Upper lobe of left lung (tissue), 6 donors: ENCODE measurements at regions not wholly inside any gene's neighbourhood (a gene's known extent, or its start where the extent isn't known, plus 50 kb on each side); places are given as distances from the start of the nearest gene placed in this dataset.

Source experiments
- ATAC-seq, 2 donors: fragments of 200-7000 bp; cut with Tn5 transposase; one replicate each; pipeline ENCODE4 v1.9.1; 2022; ENCODE audit warnings: mild to moderate bottlenecking in 2 of 2, moderate library complexity in 2 of 2; ENCODE audit not compliant: low FRiP score in 2 of 2
- DNase-seq, 2 donors: peaks; one replicate each; pipeline ENCODE4 v3.0.0-alpha.2; 2019 to 2020
- H3K27ac ChIP-seq, 4 donors: fragments of 200-600 bp; sonication (generic); one replicate each; pipeline ENCODE4 v1.5.1; 2016 to 2019
- H3K27me3 ChIP-seq, 4 donors: fragments of 200-600 bp; sonication (generic); one replicate each; pipeline ENCODE4 v1.5.1; 2017 to 2019
- H3K36me3 ChIP-seq, 4 donors: fragments of 200-600 bp; sonication (generic); one replicate each; pipeline ENCODE4 v1.5.1; 2016 to 2019
- H3K4me1 ChIP-seq, 4 donors: fragments of 200-600 bp; sonication (generic); one replicate each; pipeline ENCODE4 v1.5.1; 2018 to 2019
- H3K4me3 ChIP-seq, 4 donors: fragments of 200-600 bp; sonication (generic); one replicate each; pipeline ENCODE4 v1.5.1; 2017 to 2019; ENCODE audit warnings: mild to moderate bottlenecking in 2 of 4, moderate library complexity in 1 of 4
- H3K9me3 ChIP-seq, 4 donors: fragments of 200-600 bp; sonication (generic); one replicate each; pipeline ENCODE4 v1.5.1; 2018 to 2019
- EP300 ChIP-seq, 4 donors: sonication (generic); formaldehyde crosslinking; IDR thresholded peaks; one replicate each; pipeline ENCODE4 v1.5.1; 2017; ENCODE audit warnings: antibody characterized with exemption in 4 of 4, control low read depth in 2 of 4
- POLR2A ChIP-seq, 4 donors: fragments of 450-650 bp; IDR thresholded peaks; one replicate each; pipeline ENCODE4 v1.5.1; 2016 to 2017; ENCODE audit warnings: antibody characterized with exemption in 4 of 4, mild to moderate bottlenecking in 2 of 4
- POLR2AphosphoS5 ChIP-seq, 2 donors: sonication (generic); formaldehyde crosslinking; IDR thresholded peaks; one replicate each; pipeline ENCODE4 v1.5.1; 2017; ENCODE audit warnings: antibody characterized with exemption in 2 of 2
- WGBS, 2 donors: methylation state at CpG; one replicate each; pipeline ENCODE4 v1.1.5; 2017 to 2018; 5-methylcytosine and 5-hydroxymethylcytosine counted together
- TF ChIP-seq, protein P1 (sequence below), 6 experiments: fragments of 450-650 bp in 4 of 6; fragments of 200-600 bp in 2 of 6; sonication (generic) in 2 of 6; IDR thresholded peaks; one replicate each; pipeline ENCODE4 v1.5.1; 2016 to 2019; ENCODE audit warnings: antibody characterized with exemption in 6 of 6
- donor health status: DM: no; HTN: no; CAD: no; lungs with moderate emphysema.
- donor health status: DM: no; HTN: yes; CAD: no; lungs with severe emphysema.

DNA sequence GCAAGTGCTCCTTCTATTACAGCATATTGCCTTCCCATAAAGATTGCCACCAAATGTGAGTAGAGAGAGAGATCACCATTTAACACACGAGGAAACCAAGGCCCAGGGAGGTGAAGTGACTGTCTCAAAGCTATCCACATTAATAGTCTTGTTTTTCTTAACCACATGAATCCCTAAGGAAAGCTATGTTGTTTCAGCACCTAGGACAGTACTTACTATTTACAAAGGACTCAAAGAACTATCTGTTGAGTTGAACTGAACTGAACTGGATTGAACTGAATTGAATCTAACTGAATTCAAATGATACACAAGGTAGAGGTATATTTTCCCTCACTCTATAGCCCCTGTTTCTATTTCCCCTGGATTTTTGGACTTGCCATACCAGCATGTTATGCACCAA is 430.4 kb downstream of the CAAP1 start:
- Histone ChIP-seq H3K9me3 (no peaks in the 10 kb centered on the region), H3K4me1 (no peaks in the 10 kb centered on the region), H3K27ac (no peak overlapping the region), H3K4me3 (no peak overlapping the region), H3K27me3 (no peaks in the 10 kb centered on the region), H3K36me3 (no peaks in the 10 kb centered on the region)
- DNase-seq, result no peak
- WGBS, 2 donors, result 39 to 45% methylated on average over 1 of the region's 1 CpG
- TF ChIP-seq, protein P1, sequence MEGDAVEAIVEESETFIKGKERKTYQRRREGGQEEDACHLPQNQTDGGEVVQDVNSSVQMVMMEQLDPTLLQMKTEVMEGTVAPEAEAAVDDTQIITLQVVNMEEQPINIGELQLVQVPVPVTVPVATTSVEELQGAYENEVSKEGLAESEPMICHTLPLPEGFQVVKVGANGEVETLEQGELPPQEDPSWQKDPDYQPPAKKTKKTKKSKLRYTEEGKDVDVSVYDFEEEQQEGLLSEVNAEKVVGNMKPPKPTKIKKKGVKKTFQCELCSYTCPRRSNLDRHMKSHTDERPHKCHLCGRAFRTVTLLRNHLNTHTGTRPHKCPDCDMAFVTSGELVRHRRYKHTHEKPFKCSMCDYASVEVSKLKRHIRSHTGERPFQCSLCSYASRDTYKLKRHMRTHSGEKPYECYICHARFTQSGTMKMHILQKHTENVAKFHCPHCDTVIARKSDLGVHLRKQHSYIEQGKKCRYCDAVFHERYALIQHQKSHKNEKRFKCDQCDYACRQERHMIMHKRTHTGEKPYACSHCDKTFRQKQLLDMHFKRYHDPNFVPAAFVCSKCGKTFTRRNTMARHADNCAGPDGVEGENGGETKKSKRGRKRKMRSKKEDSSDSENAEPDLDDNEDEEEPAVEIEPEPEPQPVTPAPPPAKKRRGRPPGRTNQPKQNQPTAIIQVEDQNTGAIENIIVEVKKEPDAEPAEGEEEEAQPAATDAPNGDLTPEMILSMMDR (IDR thresholded peaks at IDR 0.05), result no peak
- TF ChIP-seq POLR2A (IDR thresholded peaks at IDR 0.05) (no peak), EP300 (IDR thresholded peaks at IDR 0.05) (no peak), POLR2AphosphoS5 (IDR thresholded peaks at IDR 0.05) (no peak)
- ATAC-seq, result no peak

DNA sequence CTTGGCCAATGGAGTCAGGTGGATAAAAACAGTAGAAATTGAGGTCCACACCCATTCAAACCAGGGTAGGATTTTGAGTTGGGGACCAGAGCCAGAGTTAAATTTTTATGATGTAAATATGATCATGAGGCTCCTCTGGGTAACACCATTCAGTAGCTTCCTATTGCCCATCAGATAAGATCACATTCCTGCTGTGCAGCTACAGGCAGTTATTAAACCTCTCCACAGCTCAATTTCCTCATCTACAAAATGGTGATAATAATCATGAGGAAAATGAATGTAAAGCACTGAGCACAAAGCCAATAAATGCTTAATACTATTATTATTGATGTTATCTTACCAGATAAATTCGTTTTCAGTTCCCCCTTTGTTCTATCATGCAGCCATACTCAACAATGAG is 432.0 kb downstream of the CAAP1 start:
- Histone ChIP-seq H3K36me3 (no peaks in the 10 kb centered on the region), H3K9me3 (no peaks in the 10 kb centered on the region), H3K27ac (no peak overlapping the region), H3K4me1 (no peaks in the 10 kb centered on the region), H3K27me3 (no peaks in the 10 kb centered on the region), H3K4me3 (no peak overlapping the region)
- TF ChIP-seq POLR2AphosphoS5 (IDR thresholded peaks at IDR 0.05), result no peak
- TF ChIP-seq, protein P1 (IDR thresholded peaks at IDR 0.05), result no peak
- TF ChIP-seq EP300 (IDR thresholded peaks at IDR 0.05), result no peak
- TF ChIP-seq POLR2A (IDR thresholded peaks at IDR 0.05), result no peak
- no peak for DNase-seq
- WGBS, 2 donors, result 30 to 38% methylated on average over 1 of the region's 1 CpG
- no peak for ATAC-seq

DNA sequence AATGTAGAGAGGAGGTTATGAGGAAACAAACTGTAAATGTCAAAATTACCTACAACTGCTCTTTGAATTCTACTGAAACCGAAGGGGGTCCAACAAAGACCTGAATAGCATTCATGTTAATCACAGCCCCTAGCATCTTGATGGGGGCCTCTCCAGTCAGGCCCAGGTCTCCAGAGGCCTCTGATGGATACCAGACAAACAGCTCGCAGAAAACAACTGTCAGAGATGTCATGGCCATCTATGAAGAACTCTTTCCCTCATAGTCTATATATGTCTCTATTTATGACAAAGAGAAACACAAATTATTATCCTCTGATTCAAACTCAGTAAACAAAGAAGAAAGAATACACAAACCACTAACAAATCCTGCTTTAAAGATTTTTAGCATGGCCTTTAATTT is 432.6 kb downstream of the CAAP1 start:
- TF ChIP-seq, protein P1 (IDR thresholded peaks at IDR 0.05), result no peak
- no peak for TF ChIP-seq EP300 (IDR thresholded peaks at IDR 0.05)
- TF ChIP-seq POLR2A (IDR thresholded peaks at IDR 0.05), result no peak
- no peak for TF ChIP-seq POLR2AphosphoS5 (IDR thresholded peaks at IDR 0.05)
- no peak for DNase-seq

DNA sequence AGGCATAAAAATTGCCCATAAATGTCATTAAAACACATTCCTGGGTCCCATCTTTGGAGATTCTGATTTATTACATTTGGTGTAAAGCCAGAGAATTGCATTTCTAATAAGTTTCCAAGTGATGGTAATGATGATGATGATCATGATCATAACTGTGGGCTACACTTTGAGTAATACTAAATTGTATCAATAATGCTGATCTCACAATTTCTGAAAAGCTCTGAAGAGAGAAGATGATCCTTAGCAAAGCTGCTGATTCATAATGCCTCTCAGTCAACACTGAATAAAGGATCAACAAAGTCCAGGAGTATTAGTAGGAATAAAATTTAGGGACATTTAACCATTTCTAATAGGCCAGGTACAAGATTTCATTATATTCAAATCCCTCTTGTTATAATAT is 434.5 kb downstream of the CAAP1 start:
- Histone ChIP-seq H3K27me3 (no peaks in the 10 kb centered on the region), H3K4me1 (no peaks in the 10 kb centered on the region), H3K9me3 (no peaks in the 10 kb centered on the region), H3K4me3 (no peak overlapping the region), H3K36me3 (no peaks in the 10 kb centered on the region), H3K27ac (no peak overlapping the region)
- no peak for ATAC-seq
- no peak for TF ChIP-seq POLR2AphosphoS5 (IDR thresholded peaks at IDR 0.05)
- TF ChIP-seq POLR2A (IDR thresholded peaks at IDR 0.05), result no peak
- no peak for TF ChIP-seq EP300 (IDR thresholded peaks at IDR 0.05)
- TF ChIP-seq, protein P1 (IDR thresholded peaks at IDR 0.05), result no peak
- no peak for DNase-seq

More for the DNA sequence above, 432.6 kb downstream of the CAAP1 start:
- Histone ChIP-seq H3K27ac (no peak overlapping the region), H3K27me3 (no peaks in the 10 kb centered on the region), H3K9me3 (no peaks in the 10 kb centered on the region), H3K36me3 (no peaks in the 10 kb centered on the region), H3K4me3 (no peak overlapping the region), H3K4me1 (no peaks in the 10 kb centered on the region)
- WGBS, 2 donors, result 70 to 75% methylated on average over 2 of the region's 2 CpGs
- no peak for ATAC-seq

DNA sequence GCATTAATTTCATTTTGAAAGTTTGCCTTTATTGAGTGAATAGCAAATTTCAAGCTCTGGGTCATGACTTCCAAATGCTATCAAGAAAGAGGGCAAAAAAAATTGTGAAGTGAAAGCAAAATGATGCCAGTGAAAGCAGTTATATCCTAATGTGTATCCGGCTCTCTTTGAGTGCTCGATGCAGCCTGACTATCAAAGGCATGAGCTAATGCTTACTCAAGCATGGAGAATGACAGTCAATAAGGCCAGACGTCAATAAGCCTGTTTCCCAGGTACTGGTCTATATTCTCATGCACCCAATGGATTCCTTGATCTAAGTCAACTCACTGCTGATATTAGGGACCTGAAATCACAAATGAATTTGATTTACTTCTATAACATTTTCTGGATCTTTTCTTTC is 435.5 kb downstream of the CAAP1 start:
- no peak for DNase-seq
- TF ChIP-seq, protein P1 (IDR thresholded peaks at IDR 0.05), result no peak
- TF ChIP-seq POLR2AphosphoS5 (IDR thresholded peaks at IDR 0.05), result no peak
- no peak for TF ChIP-seq POLR2A (IDR thresholded peaks at IDR 0.05)
- no peak for TF ChIP-seq EP300 (IDR thresholded peaks at IDR 0.05)
- 67 to 69% methylated on average over 3 of the region's 3 CpGs for WGBS, 2 donors
- Histone ChIP-seq H3K27ac (no peak overlapping the region), H3K4me1 (no peaks in the 10 kb centered on the region), H3K9me3 (no peaks in the 10 kb centered on the region), H3K36me3 (no peaks in the 10 kb centered on the region), H3K4me3 (no peak overlapping the region), H3K27me3 (no peaks in the 10 kb centered on the region)
- ATAC-seq, result no peak
